Astrocyte of the hippocampus (primary cell): ENCODE measurements at regions not wholly inside any gene's neighbourhood (a gene's known extent, or its start where the extent isn't known, plus 50 kb on each side); places are given as distances from the start of the nearest gene placed in this dataset.

Experiments used
- DNase-seq: peaks from one replicate; pipeline ENCODE4 v3.0.0; 2011; ENCODE audit warnings: low read depth, low spot score

GRCh38 chr9:28005779-28006178 is 432.5 kb upstream of the C9orf72 start:
- no peak for DNase-seq

- DNase-seq = no peak
Measured at GRCh38 chr9:28007097-28007817, 434.0 kb upstream of the C9orf72 start.

- no peak for DNase-seq
Measured at GRCh38 chr9:28014212-28014611, 440.9 kb upstream of the C9orf72 start.

GRCh38 chr9:28024676-28025075 is 451.4 kb upstream of the C9orf72 start:
- peak; percentile 57 for DNase-seq

GRCh38 chr9:28025186-28025585 is 451.9 kb upstream of the C9orf72 start:
- no peak for DNase-seq

GRCh38 chr9:28031521-28032267 is 458.4 kb upstream of the C9orf72 start:
- DNase-seq = peak; percentile 23

- peak; percentile 21 for DNase-seq
Measured at GRCh38 chr9:28032268-28032590, 458.9 kb upstream of the C9orf72 start.

GRCh38 chr9:28034242-28034641 is 461.0 kb upstream of the C9orf72 start:
- no peak for DNase-seq

- no peak for DNase-seq
Measured at GRCh38 chr9:28037968-28038367, 464.7 kb upstream of the C9orf72 start.

GRCh38 chr9:28045051-28045450 is 471.8 kb upstream of the C9orf72 start:
- DNase-seq = no peak

GRCh38 chr9:28050046-28050445 is 476.8 kb upstream of the C9orf72 start:
- no peak for DNase-seq

GRCh38 chr9:28050941-28051340 is 477.7 kb upstream of the C9orf72 start:
- peak; percentile 33 for DNase-seq

GRCh38 chr9:28051559-28052503 is 478.6 kb upstream of the C9orf72 start:
- DNase-seq = peak; percentile 65

GRCh38 chr9:28053096-28053777 is 480.0 kb upstream of the C9orf72 start:
- peak; percentile 26 for DNase-seq

- no peak for DNase-seq
Measured at GRCh38 chr9:28056006-28056405, 482.7 kb upstream of the C9orf72 start.

GRCh38 chr9:28056466-28056865 is 483.2 kb upstream of the C9orf72 start:
- DNase-seq = no peak

GRCh38 chr9:28059192-28059591 is 485.9 kb upstream of the C9orf72 start:
- no peak for DNase-seq

- DNase-seq = no peak
Measured at GRCh38 chr9:28064241-28064815, 491.0 kb upstream of the C9orf72 start.

GRCh38 chr9:28073270-28073669 is 500.0 kb upstream of the C9orf72 start:
- DNase-seq = peak; percentile 75

- no peak for DNase-seq
Measured at GRCh38 chr9:28079677-28080076, 506.4 kb upstream of the C9orf72 start.

- DNase-seq = no peak
Measured at GRCh38 chr9:28082671-28083070, 509.4 kb upstream of the C9orf72 start.
